HuH-7 (cell line): ENCODE measurements at regions not wholly inside any gene's neighbourhood (a gene's known extent, or its start where the extent isn't known, plus 50 kb on each side); places are given as distances from the start of the nearest gene placed in this dataset.

Experiments
- DNase-seq: peaks from one replicate; pipeline ENCODE4 v3.0.0; 2011; ENCODE audit warnings: low spot score

DNA sequence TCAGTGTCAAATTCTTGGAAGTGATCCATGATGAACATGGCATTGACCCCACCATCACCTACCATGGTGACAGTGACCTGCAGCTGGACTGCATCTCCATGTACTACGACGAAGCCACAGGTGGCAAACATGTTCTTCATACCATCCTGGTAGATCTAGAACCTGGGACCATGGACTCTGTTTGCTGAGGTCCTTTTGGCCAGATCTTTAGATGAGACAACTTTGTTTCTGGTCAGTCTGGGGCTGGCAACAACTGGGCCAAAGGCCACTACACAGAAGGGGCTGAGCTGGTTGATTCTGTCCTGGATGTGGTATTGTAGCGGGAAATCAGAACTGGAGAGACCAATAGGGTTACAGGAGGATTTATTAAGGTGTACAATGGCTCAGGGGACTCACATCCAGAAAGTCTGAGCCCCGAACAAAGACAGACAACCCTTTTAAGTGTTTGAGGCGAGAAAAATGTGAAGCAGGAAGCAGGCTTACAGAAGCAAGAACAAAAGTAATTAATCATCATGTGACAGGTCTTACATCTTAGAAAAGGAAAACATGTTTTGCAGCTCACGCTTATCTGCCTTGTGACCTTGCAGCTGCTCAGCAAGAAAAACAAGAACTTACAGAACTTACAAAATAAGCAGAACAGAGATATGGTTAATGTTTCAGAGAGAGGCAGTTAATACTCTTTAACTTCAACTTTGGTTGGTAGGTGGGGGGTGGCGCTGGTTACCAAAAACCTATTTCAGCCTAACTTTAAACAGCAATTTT lies 58.8 kb upstream of the MOCS1 start:
- DNase-seq: no peak
